NCI-H2029 (cell line): ENCODE measurements at regions not wholly inside any gene's neighbourhood (a gene's known extent, or its start where the extent isn't known, plus 50 kb on each side); places are given as distances from the start of the nearest gene placed in this dataset.

ENCODE experiments used
- DNase-seq: peaks from one replicate; lab custom pipeline; 2025; lab: John Stamatoyannopoulos, UW

GRCh38 chr17:72208832-72209231, 88.0 kb downstream of the SOX9 start:
- no peak for DNase-seq

GRCh38 chr17:72212041-72212440, 91.2 kb downstream of the SOX9 start:
- DNase-seq = no peak

- no peak for DNase-seq
These were observed 94.7 kb downstream of the SOX9 start for GRCh38 chr17:72215490-72215889.

GRCh38 chr17:72215928-72216327, 95.1 kb downstream of the SOX9 start:
- DNase-seq = no peak

GRCh38 chr17:72219137-72219823, 98.5 kb downstream of the SOX9 start:
- DNase-seq = no peak

- no peak for DNase-seq
These were observed 99.1 kb downstream of the SOX9 start for GRCh38 chr17:72219824-72220493.

GRCh38 chr17:72222661-72223380, 102.0 kb downstream of the SOX9 start:
- DNase-seq = no peak

GRCh38 chr17:72223866-72224291, 103.1 kb downstream of the SOX9 start:
- DNase-seq = no peak

- no peak for DNase-seq
These were observed 105.5 kb downstream of the SOX9 start for GRCh38 chr17:72226322-72226721.

- no peak for DNase-seq
These were observed 113.2 kb downstream of the SOX9 start for GRCh38 chr17:72233986-72234385.

- no peak for DNase-seq
These were observed 114.2 kb downstream of the SOX9 start for GRCh38 chr17:72234985-72235384.

GRCh38 chr17:72236980-72237633, 116.3 kb downstream of the SOX9 start:
- DNase-seq = no peak

GRCh38 chr17:72238157-72238673, 117.4 kb downstream of the SOX9 start:
- no peak for DNase-seq

- no peak for DNase-seq
These were observed 118.7 kb downstream of the SOX9 start for GRCh38 chr17:72239548-72239947.

- no peak for DNase-seq
These were observed 119.5 kb downstream of the SOX9 start for GRCh38 chr17:72240333-72240732.

- no peak for DNase-seq
These were observed 123.7 kb downstream of the SOX9 start for GRCh38 chr17:72244494-72244893.

- DNase-seq = no peak
These were observed 124.1 kb downstream of the SOX9 start for GRCh38 chr17:72244956-72245355.

- no peak for DNase-seq
These were observed 128.6 kb downstream of the SOX9 start for GRCh38 chr17:72249441-72249840.

- DNase-seq = no peak
These were observed 129.4 kb downstream of the SOX9 start for GRCh38 chr17:72250206-72250605.

GRCh38 chr17:72253597-72253996, 132.8 kb downstream of the SOX9 start:
- no peak for DNase-seq

GRCh38 chr17:72254808-72255449, 134.1 kb downstream of the SOX9 start:
- DNase-seq = no peak

- no peak for DNase-seq
These were observed 134.7 kb downstream of the SOX9 start for GRCh38 chr17:72255481-72255880.
